ENCODE measurements at regions not wholly inside any gene's neighbourhood (a gene's known extent, or its start where the extent isn't known, plus 50 kb on each side); places are given as distances from the start of the nearest gene placed in this dataset.

DNA sequence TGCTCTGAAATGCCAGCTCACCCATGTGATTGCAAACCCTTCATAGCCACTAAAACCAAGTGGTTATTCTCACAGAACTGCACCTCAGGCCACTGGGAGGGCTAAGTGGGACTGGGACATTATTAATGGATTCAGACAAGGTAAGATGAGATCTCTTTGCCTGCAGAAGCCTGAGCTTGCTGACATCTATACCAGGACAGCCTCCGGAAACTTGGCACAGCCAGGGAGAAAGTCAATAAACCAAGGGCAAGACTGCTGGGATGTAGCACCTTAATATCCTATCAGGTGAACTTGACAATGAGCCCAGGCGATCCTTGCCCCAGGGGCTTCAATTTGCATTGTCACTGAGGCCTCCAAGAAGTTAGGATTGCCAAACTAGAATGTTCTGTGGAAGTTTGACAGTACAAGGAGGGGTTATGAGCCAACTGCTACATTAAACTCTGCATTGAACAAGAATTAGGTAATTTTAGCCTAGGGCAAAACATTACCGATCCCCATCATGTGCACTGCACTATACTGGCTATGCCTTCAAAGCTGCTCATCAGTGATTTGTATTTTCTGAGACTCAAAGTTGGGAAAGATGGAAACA is 60.1 kb upstream of the RALGAPA2 start:
- no peak for TF ChIP-seq POLR2A (IDR thresholded peaks at IDR 0.05)
- TF ChIP-seq, protein P1, sequence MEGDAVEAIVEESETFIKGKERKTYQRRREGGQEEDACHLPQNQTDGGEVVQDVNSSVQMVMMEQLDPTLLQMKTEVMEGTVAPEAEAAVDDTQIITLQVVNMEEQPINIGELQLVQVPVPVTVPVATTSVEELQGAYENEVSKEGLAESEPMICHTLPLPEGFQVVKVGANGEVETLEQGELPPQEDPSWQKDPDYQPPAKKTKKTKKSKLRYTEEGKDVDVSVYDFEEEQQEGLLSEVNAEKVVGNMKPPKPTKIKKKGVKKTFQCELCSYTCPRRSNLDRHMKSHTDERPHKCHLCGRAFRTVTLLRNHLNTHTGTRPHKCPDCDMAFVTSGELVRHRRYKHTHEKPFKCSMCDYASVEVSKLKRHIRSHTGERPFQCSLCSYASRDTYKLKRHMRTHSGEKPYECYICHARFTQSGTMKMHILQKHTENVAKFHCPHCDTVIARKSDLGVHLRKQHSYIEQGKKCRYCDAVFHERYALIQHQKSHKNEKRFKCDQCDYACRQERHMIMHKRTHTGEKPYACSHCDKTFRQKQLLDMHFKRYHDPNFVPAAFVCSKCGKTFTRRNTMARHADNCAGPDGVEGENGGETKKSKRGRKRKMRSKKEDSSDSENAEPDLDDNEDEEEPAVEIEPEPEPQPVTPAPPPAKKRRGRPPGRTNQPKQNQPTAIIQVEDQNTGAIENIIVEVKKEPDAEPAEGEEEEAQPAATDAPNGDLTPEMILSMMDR (IDR thresholded peaks at IDR 0.05), result no peak

All from thyroid gland (tissue), 4 donors.